ENCODE measurements at regions not wholly inside any gene's neighbourhood (a gene's known extent, or its start where the extent isn't known, plus 50 kb on each side); places are given as distances from the start of the nearest gene placed in this dataset.
"Not testable (repeated sequence)": the region's sequence is repeated elsewhere in the genome, so short reads cannot be mapped to it uniquely, and the experiment has no call there.

DNA sequence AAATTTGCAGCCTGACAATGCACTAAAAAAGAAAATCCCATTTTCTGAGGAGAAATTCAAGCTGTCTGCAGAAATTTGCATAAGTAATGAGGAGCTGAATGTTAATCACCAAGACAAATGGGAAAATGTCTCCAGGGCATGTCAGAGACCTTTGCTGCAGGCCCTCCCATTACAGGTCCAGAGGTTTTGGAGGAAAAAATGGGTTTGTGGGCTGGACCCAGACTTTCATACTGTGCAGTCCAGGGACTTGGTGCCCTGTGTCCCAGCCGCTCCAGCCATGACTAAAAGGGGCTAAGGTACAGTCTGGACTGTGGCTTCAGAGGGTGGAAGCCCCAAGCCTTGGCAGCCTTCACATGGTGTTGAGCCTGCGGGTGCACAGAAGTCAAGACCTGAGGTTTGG is 209.8 kb upstream of the PRICKLE2 start:
- not testable (repeated sequence) for DNase-seq

DNA sequence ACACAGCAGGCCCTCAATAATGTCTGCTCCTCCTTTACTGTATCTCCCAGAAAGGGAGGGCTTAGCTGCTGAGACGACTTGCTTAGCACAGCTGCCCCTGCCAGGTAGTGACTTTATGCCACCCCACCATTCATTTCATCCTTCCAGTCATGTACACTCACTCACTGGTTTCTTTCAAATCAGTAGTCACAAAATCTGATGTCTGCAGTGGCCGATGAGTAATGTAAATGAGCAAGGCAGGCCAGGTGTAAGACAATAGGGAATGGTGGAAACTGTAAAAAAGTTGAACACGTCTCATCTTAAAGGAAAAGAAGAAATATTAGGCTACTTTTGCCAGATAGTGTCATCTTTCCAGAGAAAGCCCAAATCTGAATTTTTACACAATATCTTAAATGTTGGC is 207.6 kb upstream of the PRICKLE2 start:
- DNase-seq, result no peak

DNA sequence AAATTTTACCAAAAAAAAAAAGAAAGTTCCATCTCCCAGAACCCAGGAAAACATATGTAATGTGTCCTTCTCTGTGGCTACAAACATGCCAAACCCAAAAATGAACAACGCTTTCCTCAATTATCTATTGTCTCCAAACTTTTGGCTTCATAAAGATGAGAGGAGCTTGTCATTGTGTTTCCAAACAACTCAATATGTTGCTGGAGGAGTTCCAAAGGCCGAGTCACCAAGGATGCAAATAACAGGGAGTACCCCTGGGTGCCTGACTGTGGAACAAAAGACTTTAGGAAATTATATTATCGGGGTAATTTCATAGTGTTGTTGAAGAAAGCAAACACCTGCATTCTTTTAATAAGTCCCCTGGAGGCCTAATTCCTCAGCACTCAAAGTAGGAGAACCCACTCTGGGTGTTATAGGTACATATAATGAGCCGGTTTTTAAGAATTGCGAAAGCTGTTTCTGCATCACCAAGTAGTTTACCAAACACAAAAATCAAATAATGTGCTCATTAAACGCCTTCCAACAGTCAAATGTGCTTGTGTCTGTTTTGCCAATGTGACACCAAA is 206.3 kb upstream of the PRICKLE2 start:
- no peak for DNase-seq

DNA sequence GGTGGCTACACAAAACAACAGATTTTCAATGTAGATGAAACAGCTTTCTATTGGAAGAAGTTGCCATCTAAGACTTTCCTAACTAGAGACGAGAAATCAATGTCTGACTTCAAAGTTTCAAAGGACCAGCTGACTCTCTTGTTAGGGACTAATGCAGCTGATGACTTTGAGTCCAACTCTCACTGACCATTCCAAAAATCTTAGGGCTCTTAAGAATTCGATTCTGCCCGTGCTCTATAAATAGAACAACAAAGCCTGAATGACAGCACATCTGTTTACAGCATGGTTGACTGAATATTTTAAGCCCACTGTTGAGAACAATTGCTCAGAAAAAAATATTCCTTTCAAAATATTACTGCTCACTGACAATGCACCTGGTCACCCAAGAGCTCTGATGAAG is 202.4 kb upstream of the PRICKLE2 start:
- DNase-seq, result no peak

DNA sequence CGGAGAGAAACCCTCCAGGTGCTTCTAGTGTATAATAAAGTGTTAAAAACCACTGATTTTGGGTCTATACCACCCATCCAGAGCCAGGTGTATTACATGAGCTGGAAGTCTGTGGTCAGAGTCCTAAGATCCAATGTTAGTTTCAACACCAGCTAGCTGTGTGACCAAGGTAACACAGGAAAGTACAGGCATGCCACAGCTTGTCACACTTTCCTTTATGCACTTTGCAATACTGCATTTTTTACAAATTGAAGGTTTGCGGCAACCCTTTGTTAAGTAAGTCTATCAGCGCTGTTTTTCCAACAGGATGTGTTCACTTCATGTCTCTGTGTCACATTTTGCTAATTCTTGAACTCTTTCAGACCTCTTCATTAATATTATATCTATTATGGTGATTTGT is 201.3 kb upstream of the PRICKLE2 start:
- DNase-seq, result no peak

DNA sequence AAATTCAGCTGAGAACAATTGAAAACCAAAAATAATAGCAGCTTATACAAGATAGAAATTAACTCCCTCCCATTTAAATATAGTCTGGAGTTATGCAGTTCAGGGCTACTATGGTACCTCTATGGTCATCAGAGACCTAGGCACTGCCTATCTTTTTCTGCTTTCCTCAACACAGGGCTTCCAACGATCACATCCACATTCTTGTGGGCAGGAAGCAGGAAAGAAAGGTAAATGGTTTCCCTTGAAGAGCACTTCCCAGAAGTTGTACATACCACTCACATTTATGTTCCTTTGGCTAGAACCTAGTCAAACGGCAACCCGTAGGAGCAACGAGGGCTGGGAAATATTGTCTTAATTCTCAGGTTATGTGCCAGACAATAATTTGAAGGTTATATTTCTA is 197.7 kb upstream of the PRICKLE2 start:
- no peak for DNase-seq

DNA sequence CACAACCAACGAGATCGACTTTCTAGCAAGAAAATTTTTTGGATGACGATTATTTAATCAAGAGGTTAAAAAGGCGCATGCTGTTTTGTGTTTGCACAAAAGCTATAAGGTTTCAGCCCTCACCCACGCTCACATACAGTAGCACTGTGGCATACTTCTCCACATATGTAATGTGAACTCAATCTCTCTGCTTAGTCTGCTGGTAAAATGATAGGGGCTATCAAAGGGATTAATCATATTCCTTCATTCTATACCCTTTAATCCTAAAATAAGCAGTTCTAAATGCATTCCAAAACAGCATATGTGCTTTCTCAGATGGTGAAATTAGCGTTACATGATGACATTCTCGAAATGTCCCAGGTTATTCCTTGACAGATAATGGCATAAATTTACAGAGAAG is 196.9 kb upstream of the PRICKLE2 start:
- no peak for DNase-seq

DNA sequence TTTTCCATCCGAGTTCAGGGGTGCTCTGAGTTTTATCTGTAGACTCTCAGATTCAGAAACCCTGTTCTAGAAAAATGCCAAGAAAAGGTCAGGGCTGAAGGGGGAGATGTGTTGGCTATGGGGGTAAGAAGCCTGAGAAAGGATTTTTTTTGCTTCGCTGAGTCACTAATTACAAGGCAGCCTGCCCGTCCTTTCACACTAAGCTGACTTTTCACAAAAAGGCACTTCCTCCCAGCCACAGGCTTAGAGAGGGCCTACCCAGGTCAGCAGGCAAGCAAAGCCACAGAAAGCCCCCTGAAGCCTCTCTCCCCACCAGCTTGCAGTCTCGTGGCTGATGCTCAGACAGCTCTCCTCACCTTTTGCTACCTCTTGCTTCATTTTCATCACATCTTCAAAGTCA is 192.6 kb upstream of the PRICKLE2 start:
- no peak for DNase-seq

DNA sequence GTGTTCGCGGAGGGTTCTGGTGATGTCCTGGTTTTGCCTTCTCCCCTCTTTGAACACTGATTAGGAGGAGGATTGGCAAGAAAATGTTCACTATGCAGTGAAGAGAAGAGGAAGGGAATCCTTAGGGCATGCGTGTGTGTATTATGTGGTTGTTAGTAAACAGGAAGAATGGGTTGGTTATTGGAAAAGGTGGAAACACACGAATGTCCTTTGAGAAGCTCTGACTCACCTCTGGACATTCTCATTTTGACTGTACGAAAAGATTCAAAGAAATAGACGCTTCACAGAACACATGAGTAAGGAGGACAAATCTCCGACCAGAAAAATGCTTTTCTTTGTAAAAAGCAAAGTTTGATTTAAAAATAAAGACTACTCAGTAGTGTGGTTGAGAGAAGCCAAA is 188.8 kb upstream of the PRICKLE2 start:
- no peak for DNase-seq

DNA sequence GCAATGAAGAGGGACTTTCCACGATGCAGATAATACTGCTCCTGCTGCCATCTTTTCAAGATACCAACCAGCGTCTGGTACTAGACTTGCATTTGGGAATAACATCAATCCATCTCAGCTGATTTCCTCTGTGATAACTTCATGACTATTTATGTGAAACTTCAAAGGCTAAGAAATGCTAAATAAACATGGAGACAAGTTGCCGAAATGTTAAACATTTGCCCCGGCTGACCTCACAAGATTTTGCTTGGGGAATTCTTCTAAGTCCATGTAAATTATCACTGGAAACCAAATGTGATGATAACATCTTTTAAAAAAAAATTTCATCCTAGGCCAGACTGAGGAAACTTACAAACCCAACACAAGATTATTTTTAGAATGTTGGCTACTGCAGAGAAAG is 185.8 kb upstream of the PRICKLE2 start:
- no peak for DNase-seq

DNA sequence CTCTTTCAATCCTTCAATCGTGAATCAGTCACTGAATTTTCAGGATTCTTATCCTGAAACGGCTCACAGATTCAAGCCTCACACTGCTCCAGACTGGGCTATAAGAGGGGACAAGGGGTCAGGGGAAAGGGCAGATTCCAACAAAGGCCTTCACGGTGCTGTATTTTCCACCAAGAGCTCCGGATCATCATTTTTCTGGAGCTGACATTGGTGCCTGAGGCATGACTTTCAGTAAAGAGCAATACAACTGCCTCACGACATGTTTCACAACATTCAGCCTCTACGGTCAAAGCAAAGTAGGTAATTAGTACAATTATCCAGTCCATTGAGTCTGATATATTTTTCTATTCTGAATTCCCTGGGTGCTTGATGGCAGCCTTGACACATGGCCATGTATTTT is 185.0 kb upstream of the PRICKLE2 start:
- no peak for DNase-seq

DNA sequence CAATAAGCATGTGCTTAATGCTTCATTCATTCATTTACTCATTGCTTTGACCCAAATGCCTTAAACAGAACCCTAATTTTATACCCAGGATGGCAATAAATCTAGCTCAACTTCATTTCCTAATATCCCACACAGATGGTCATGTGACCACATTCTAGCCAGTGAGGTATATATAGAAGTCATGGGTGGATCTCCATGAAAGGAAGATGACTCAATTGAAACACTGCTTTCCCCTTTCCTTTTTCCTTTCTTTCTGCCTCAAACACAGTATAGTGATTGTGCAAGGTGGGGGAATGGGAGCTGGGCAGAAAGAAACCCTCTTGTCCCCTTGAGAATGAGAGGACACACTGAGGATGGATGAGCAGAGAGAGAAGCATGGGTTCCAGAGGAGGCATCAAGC is 183.5 kb upstream of the PRICKLE2 start:
- no peak for DNase-seq

DNA sequence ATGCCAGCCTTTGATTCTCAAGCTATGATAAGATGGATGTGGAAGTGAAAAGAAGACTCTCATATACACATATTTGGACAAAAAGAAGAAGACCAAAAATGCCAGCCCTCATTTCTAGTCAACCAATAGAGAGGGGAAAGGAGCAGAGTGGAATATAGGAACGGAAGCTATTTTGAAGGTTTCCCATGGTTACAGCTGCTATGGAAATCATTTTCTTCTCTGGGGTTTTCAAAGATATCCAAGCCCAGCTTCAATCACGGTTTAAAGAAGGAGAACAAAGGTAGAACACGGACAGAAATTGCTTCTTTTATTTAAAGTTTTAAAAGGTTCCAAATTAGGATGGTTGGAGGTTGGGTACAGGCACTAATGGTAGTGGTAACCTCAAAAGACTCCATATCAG is 181.0 kb upstream of the PRICKLE2 start:
- no peak for DNase-seq

DNA sequence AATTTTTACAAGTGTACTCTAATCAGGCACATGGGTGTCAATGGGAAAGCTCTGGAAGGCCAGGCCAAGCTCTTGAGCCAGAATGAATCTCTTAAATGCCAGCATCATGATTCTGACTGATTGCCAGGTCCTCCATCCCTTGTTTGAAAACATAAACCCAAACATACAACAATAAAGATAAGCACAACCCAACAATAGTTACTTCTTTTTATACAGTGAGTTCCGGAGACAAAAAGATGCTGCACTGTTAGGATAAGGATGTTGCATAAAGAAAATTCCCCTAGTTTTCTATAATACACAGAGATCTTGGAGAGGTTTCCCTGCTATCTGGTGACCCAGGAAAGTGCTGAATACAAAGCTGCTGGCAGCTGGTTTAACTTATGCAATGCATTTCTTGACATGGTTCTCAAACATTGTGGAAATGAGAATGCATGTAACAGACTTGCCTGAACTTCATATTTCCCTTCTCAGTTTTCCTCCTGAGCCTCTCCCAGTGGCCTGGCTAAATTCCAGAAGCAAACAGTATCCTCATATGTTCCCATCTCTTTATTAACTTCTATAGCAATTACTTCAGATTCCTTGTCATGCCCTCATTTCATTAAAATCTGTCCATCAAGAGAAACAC is 180.1 kb upstream of the PRICKLE2 start:
- DNase-seq, result no peak

DNA sequence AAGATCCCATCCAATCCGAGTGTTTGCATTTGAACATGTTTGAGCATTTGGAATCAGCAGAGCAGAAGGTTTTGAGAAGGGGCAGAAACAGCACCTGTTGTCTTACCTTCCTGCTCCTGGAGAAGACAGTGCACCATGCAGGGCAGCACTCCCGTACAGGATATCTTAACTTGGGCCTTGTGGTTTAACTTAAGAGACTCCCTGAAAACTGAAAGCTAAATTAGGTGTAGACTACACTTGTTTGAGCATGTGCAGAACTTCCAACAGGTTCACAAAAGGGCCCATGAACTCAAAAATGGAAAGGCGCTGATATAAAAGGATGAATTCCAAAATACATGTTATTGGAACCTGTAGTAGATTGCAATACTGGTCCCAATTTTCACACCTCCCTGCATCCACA is 175.4 kb upstream of the PRICKLE2 start:
- DNase-seq, result no peak

DNA sequence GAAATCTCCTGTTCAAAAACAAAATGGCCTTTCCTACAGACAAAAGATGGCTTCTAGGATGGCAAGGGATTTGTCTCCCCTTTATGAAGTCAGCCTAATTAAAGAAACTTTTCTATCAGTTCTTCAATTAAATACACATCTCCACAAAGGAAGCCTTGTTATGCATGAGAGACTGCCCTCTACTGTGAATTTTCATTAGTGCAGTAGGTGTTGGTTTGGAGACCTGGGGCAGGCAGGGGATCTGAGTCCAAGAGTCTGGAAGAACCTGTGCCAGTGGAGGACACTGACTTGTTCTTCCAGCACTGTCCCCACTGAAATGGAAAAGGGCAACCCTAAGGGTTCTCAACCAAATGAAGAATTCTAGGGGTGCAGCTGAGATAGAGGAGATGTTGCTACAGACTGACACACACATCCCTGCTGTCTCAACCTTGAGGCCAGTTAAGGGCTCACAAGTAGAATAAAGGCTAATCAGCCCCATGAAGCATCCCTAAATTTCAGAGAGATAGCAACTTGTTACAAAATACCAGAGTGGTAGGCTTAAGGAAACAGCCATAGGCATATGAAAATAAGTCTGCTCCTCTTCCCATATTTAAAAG is 174.0 kb upstream of the PRICKLE2 start:
- DNase-seq, result peak; percentile 37

DNA sequence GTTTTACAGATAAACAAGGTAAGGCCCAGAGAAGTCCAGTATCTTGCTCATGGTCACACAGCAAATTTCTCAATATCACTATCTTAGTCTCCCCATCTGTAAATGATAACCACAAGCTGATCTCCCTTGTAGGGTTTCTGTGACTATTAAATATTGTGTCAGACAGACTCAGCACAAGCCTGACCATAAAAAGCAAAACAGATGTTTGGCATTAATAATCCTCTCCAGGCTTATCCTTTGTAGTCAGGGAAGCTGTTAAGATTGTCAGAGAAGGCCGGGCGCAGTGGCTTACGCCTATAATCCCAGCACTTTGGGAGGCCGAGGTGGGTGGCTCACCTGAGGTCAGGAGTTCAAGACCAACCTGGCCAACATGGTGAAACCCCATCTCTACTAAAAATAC is 173.2 kb upstream of the PRICKLE2 start:
- no peak for DNase-seq

DNA sequence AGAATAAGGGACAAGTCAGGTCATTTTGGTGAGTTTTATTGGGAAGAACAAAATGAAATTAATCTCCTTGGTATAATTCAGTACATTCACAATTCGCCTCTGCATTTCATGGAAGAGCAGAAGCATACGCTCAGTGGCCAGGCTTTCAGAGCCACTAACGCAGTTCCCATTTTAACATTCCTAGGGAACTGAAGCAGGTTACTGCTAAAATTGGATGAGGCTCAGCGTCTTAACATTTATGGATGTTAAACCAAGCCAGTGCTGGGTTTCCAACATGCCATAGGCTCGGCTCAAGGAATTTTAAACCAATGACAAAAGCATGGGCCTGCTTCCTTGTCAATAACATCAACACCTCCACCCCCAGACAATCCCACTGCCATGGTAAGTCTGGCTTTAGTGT is 172.7 kb upstream of the PRICKLE2 start:
- DNase-seq, result no peak

DNA sequence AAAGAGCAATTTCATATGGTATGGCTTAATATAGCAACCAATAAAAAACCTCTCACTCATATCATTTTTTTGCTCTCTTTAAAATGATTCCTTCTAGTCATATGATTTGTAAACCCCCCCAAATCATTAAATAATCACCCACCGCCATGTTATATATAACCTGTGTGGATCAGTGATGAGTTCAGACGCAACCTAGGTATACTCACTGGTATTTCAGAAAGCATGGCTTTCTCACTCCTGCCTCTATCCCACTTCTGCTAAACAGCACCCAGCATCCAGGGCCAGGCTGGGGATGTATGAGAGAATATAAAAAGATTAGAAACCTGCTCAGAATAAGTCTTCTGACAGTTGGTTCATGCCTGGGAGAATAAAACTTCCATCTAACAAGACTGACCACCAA is 172.3 kb upstream of the PRICKLE2 start:
- DNase-seq, result no peak

DNA sequence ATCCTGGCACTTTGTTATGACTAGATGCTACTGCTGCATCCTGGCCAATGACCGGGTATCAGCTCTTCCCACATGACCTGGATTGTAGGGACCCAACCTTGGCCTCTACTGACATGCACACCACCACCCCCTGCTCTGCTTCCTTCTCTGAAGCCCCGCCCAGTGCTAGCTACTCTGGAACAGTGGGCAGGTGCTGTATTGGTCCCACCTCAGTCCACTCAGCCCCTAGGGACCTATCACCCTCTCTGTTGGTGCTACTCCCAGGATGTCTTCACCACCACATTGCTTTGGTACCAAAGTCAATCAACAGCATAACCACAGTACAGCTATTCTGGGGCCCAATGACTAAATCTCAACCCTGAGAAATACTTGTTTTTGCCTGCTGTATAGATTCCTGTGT is 170.2 kb upstream of the PRICKLE2 start:
- no peak for DNase-seq

DNA sequence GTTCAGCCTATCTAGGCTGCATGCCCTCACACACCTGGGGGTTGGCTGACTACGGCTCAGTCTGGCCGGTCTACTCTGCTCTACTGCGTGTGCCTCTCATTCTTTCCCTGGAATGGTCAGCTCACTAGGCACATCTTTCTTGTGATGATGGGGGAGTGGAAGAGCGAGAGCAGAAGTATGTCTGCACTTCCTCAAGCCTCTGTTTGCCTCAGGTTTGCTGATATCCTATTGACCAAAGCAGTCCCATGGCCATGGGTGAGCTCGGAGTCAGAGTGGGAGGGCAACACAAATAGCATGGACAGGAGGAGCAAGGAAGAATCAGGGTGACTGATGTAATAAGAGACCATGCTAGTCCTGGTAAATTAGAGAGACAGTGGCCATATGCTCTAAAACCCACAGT is 167.9 kb upstream of the PRICKLE2 start:
- no peak for DNase-seq

DNA sequence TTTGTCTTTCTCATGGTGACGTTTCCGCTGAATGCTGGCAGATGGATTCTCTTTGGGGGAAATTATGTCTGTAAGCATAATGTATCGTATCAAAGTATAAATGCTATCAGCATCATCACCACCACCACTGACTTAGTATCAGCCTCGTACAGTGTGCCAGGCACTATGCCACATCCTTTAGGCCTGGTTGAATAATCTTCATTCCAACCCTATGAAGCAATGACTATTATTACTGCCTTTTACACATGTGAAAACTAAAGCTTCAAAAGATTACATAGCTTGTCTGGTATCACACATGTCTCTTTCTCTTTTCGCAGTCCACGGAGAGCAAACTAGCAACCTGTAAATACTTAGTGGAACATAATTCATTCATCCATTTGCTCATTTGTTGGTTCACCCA is 166.7 kb upstream of the PRICKLE2 start:
- DNase-seq, result no peak

DNA sequence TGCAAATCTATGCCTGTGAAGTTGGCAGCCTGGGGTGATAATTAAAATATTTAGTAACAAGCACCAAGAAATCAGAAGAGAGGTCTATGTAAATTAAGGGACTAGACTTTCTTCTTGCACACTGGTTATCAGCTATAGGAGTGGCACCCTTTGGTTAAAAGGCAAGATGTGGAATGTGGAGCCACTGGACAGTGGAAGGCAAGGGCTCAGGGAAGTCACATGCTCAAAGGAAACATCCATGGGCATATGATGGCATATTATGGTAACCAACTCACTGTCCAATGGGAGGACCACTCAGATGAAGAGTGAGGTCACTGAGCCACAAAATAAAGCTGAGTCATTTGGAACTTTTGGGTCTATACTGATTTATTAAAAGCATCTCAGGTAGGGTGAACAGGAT is 165.6 kb upstream of the PRICKLE2 start:
- DNase-seq, result no peak

DNA sequence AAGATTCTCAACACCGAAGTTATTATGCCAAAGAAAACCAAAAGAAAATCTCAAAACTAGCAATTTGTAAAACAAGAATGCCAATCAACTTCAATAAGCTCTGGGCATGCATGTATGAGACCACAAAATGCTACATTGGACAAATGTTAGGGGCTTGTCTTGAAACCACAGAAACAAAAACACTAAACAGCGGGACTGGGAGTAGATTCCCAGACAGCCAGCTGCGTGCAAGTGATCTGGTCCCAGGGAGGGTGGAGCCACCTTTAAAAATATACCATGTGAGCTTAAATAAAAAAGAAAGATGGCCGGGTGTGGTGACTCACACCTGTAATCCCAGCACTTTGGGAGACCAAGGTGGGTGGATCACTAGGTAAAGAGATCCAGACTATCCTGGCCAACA is 163.6 kb upstream of the PRICKLE2 start:
- DNase-seq, result no peak

DNA sequence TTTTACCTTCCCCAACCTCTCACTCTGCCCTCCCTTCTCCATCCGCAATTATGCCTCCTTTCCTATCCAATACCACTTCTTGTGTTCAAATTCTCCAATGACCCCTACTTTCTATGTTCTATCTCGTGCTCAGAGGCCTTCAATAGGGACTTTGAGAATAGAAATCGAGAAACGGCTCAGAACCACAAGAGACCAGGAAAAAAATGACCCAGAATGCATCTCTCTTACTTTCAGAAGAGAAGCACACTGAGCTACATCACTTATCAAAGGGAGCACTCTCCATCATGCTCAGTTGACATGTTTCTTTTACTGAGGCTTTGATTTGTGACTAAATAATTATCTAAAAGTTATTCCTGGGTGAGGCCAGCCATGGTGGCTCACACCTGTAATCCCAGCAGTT is 162.4 kb upstream of the PRICKLE2 start:
- DNase-seq, result no peak

All from NCI-H1092 treated with DMSO at 0.1 percent for 48 hours (cell line).